ENCODE measurements at regions not wholly inside any gene's neighbourhood (a gene's known extent, or its start where the extent isn't known, plus 50 kb on each side); places are given as distances from the start of the nearest gene placed in this dataset.

GRCh38 chr13:81334481-81334880, 993.6 kb upstream of the SPRY2 start:
- no peak for TF ChIP-seq CTCF (IDR thresholded peaks at IDR 0.05)
- no peak for TF ChIP-seq POLR2A (IDR thresholded peaks at IDR 0.05)

Measured in upper lobe of left lung (tissue), 4 donors.